ENCODE measurements at regions not wholly inside any gene's neighbourhood (a gene's known extent, or its start where the extent isn't known, plus 50 kb on each side); places are given as distances from the start of the nearest gene placed in this dataset.

DNA sequence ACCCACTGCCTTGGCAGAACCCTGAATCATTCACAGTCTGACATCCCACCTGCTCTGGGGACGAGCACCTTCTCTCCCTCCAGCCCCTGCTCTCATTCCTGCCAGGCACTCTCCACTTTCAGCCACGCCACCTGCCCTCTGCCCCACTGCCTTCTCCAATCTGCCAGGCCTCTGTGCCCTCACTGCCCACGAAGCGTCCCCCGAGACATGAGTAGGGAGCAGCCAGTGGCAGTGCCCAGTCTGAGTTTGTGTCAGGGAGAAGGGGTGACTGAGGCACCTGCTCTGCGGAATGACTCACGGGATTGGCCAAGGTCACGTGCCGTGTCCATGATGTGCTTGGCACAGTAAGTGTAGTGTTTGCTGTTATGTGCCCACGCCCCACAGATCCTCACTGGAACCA is 215.2 kb upstream of the PPP2R2D start:
- no peak for TF ChIP-seq POLR2A (IDR thresholded peaks at IDR 0.05)
- TF ChIP-seq, protein P1, sequence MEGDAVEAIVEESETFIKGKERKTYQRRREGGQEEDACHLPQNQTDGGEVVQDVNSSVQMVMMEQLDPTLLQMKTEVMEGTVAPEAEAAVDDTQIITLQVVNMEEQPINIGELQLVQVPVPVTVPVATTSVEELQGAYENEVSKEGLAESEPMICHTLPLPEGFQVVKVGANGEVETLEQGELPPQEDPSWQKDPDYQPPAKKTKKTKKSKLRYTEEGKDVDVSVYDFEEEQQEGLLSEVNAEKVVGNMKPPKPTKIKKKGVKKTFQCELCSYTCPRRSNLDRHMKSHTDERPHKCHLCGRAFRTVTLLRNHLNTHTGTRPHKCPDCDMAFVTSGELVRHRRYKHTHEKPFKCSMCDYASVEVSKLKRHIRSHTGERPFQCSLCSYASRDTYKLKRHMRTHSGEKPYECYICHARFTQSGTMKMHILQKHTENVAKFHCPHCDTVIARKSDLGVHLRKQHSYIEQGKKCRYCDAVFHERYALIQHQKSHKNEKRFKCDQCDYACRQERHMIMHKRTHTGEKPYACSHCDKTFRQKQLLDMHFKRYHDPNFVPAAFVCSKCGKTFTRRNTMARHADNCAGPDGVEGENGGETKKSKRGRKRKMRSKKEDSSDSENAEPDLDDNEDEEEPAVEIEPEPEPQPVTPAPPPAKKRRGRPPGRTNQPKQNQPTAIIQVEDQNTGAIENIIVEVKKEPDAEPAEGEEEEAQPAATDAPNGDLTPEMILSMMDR (IDR thresholded peaks at IDR 0.05): no peak
